ENCODE measurements at regions not wholly inside any gene's neighbourhood (a gene's known extent, or its start where the extent isn't known, plus 50 kb on each side); places are given as distances from the start of the nearest gene placed in this dataset.

DNA sequence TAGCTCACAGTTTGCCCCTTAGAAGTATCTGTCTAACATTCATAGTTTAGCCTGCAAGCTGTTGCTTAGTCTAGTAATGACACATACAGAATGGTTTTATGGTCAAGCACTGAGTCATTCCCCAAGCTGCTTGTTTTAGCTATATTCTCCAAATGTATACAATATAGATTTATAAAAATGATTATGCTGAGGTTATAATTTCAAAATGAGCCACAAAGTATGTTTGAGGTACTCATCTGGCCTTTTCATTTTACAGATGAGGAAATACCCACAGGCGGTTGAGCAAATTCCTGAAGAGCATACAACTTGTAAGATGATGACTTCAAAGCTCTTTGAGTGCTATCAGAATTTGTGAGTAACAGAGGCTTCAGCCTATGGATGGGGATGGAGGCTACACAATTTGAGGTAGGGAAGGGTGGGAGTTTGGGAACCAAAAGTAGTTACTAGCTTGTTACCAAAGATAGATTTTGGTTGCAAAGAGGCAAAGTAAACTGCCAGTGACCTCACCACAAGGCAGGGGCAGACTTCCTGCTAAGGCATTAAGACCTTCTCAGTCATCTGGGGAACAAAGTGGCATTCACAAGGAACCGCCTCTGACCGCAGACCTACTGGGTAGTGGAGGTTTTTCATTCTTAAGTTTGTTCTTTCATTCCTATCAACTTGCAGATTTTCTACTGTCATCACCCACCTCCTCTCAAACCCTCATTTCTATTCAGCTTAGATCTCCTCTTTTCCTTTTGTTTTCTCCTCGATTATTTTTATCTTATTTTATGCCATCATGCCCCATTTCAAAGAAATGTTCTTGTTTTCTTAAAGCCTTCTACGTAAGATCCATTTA lies 257.2 kb upstream of the NECTIN3 start:
- TF ChIP-seq, protein P1, sequence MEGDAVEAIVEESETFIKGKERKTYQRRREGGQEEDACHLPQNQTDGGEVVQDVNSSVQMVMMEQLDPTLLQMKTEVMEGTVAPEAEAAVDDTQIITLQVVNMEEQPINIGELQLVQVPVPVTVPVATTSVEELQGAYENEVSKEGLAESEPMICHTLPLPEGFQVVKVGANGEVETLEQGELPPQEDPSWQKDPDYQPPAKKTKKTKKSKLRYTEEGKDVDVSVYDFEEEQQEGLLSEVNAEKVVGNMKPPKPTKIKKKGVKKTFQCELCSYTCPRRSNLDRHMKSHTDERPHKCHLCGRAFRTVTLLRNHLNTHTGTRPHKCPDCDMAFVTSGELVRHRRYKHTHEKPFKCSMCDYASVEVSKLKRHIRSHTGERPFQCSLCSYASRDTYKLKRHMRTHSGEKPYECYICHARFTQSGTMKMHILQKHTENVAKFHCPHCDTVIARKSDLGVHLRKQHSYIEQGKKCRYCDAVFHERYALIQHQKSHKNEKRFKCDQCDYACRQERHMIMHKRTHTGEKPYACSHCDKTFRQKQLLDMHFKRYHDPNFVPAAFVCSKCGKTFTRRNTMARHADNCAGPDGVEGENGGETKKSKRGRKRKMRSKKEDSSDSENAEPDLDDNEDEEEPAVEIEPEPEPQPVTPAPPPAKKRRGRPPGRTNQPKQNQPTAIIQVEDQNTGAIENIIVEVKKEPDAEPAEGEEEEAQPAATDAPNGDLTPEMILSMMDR (IDR thresholded peaks at IDR 0.05): no peak
- no peak for TF ChIP-seq POLR2A (IDR thresholded peaks at IDR 0.05)
